ENCODE measurements at regions not wholly inside any gene's neighbourhood (a gene's known extent, or its start where the extent isn't known, plus 50 kb on each side); places are given as distances from the start of the nearest gene placed in this dataset.
A peak's percentile ranks its signal among the peaks of the same experiment; 100 is the strongest.

DNA sequence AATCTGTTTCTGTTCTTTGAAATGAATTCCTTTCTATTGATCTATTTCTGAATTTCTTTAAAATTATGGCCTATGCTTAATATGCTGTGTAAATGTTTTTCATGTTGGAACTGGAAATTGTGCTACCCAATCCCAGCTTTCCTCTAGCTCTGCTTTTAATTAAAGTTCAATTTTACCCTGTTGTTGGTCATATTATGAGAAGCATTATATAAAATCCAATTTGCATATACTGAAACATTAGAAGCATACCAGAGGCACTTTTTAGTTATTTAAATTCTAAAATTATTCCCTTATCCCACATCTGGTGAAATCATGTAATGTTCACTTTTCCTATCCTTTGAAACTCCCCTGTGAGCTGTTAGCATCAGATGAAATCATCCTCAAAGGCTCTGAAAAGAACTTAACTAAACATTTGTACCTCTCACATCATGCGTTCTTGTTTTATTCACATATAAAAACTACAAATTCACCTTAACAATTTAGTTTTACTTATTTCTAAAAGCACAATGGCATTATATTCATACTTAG is 160.6 kb upstream of the COL21A1 start:
- no peak for DNase-seq

DNA sequence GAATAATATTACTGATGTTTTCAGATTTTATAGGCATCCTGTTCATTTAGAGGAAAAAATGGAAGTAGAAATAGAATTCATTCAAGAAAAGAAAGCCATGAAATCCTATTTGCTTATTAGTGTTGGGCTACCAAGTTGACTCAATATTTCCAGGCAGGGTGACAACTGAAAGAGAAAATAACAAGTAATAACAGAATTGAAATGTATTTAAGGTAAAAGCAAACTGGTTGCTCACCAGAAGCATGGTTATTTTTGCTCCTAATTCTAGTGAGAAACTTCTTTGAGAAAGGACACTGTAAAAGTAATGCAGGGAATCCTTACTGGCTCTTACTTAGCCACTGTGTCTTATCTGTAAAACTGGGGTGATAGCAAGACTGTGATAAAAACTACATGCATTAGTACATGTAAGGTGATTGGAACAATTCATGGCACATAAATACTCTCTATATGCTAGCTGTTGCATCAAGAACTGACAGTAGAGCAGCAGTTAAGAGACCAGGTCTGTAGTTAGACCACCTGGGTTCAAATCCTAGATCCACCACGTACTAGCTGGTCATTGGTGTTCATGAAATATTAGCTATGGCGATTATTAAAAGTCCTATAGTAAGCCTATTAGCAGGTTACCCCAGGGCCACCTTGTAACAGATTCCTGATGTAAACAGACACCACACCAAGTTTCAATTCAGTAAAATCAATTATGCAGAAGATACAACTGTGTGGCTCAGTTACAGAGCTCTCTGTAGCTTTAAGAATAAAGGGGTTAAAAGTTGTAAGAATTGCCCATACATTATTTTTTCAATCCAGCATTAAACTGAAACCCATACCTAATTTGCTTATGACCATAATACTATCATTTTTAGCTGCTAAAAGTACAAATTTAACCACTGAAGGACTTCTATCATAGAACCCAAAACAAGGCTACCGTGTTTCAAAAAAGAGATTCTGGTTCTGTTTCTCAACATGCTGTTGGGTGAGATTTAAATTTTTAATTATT is 159.2 kb upstream of the COL21A1 start:
- no peak for DNase-seq

DNA sequence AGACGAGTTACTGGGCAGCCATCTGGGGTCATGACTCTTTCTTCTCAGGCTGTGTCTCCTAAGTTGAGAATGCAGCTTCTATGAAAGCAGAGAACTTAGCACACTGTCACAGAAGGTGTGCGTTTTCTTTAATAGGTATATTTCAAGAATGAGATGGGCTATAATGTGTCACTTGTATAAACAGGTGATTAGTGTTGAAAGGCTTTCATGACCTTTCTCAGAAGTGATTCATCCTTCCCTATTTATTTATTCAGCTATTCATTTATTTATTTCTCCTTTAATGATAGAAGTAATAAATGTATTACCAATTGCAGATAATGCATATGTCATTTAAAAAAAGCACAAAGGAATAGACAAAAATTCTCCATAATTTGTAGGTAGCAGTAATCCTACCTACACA is 157.2 kb upstream of the COL21A1 start:
- DNase-seq = no peak

DNA sequence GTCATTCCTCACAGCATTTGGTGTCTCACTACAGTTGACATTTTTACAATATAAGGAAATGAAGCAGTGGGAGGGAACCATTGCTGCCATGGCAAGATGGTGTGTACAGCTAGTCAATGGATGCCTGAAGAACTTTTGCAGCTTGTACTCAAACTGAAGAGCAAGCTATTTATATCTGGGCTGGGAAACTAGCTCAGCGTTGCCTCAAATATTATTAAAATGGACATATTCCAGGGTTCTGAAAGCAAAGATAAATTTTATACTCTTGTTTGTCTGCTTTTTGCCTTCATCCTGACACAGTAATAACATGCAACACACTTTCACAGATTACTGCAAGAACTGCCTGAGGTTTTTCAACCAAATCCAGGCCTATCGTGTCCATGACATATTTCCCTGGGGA is 156.4 kb upstream of the COL21A1 start:
- no peak for DNase-seq

DNA sequence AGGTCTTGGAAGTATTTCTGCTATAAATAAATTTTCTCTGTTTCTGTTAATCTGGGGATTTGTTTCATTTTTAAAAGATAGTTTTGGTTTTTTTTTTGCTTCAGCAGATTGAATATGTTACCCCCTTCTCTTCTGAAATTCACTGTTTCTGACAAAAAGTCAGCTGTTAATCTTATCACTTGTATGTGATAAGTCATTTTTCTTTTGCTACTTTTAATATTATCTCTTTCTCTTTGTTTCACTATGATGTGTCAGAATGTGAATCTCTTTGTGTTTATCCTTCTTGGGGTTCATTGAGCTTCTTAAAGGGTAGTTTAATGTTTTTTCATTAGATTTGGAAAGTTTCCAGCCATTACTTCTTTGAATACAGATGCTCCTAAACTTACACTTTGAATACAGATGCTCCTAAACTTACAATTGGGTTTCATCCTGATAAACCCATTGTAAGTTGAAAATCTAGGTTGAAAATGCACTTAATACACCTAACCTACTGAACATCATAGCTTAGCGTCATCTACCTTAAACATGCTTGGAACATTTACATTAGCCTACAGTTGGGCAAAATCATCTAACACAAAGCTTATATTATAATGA is 154.2 kb upstream of the COL21A1 start:
- no peak for DNase-seq

DNA sequence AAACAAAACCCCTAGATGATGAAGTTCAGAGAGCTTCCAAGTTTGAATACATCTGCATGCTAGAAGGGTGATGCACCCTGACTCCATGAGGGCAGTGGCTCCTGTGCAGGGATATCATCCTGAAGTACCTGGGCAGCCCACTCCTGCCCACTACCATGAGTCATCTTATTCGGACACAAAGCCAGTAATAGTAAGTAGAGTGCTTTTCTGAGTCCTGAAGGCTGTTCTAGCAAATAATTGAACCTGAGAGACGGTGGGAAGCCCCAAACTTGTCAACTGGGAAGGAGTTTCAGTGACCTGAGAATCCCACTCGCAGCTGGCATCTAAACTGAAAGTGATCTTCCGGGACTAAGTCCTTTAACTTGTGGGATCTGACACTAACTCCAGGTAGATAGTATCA is 152.9 kb upstream of the COL21A1 start:
- DNase-seq = no peak

DNA sequence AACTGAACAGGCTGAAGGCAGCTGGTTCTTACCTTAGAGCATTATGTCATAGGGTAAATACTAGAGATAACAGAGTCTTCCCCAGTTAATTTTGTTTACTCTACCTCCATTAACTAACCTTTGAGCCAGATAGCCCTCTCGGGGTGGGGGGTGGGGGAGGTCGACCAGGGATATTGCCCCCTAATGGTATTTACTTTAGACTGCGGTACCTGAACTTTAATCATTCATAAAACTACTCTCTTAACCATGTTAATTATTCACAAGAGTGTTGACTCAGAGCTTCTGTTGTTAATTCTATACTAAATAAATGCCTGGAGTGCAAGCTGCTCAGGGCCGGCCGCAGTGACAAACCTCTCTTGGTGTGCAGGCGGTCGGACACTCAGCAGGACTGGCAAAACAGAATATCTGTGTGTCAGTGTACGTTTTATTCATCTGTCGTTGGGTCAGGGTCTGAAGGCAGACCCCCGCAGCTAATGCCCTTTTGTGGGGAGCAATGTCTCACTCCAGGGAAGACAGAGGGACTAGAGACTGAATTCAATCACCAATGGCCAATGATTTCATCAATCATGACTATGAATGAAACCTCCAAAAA is 152.4 kb upstream of the COL21A1 start:
- no peak for DNase-seq

DNA sequence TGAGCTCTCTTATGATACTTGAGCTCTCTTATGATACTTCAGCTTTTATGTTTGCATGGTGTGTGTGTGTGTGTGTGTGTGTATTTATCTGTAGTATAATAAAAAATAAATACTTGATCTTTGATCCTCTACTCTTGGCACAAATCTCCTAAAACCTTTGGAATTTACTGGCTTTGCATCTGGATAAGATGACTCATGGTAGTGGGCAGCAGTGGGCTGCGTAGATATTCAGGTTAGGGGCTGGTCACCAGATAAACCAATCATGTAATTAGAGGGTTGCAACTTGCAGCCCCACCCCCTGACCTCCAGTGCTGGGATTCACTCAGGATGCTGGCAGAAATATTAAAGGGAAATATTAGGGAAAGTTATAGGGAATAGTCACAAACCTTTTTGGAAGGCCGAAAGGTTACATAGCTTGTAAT is 151.9 kb upstream of the COL21A1 start:
- DNase-seq = no peak

DNA sequence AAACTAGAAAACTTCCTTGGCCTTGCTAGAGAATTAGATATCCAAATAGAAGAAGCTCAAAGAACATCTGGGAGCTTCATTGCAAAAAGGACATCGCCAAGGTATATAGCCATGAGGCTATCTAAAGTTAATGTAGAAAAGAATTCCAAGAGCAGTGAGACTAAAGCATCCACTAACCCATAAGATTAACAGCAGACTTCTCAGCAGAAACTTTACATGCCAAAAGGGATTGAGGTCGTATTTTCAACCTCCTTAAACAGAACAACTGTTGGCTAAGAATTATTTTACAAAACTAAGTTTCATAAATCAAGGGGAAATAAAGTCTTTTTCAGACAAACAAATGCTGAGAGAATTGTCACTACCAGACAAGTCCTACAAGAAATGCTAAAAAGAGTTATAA is 149.1 kb upstream of the COL21A1 start:
- no peak for DNase-seq

DNA sequence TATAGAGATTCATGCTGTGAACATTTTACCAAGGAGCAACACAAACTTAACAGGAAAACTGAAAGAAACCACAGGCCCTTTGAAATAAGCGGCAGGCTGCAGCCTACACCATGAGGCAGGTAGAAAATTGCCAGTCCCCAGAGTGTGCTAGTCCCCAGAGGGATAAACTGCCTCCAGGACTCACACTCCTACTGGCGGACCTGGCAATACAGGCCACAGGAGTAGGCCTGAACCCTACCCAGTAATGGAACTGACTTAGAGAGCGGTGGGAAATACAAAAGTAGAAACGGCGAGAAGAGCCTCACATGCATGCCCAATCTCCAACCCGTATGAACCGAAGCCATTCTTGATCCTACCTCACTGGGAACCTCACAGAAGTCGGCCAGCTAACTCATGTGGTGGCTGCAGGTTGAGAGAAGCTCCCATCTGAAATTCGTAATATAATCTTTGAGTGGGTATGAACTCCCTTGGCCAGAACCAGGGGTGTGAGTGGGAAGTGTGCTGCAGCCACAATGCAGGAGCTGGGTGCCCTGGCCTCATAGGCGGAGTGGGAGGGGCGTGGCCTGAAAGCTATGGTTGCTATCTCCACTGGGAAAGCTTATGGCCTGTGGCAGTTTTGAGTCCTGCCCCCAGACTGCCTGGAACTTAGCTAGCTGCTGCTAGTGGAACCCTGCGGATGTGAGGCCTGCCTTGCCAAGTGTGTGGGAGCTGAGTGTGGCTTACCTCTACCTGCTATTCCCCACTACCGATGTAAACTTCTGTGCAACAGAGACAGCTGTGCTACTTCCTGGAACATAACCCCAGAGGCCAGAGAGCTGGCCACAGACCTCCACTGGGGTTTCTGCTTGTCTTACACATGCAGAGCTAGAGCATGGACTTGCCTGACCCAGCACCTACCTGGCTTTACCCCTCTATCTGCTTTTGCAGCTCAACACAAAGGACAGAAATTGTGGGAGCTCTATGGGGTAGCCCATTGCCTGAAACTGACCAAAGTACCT is 146.5 kb upstream of the COL21A1 start:
- DNase-seq = no peak

DNA sequence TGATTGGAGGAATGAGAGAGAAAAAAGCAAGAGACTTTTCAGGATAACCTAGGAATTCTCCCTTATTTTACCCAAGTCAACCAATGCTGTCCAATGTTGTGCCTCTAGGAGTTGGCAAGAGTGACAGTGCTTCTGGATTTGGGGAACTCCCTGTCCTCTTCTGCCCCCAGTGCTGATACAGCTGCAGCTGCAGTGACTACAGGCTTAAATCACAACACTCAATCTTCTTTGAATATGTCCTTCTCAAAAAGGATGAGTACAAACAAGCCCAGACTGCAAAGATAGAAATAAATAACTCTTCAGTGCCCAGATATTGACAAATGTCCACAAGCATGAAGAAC is 141.0 kb upstream of the COL21A1 start:
- DNase-seq = no peak

DNA sequence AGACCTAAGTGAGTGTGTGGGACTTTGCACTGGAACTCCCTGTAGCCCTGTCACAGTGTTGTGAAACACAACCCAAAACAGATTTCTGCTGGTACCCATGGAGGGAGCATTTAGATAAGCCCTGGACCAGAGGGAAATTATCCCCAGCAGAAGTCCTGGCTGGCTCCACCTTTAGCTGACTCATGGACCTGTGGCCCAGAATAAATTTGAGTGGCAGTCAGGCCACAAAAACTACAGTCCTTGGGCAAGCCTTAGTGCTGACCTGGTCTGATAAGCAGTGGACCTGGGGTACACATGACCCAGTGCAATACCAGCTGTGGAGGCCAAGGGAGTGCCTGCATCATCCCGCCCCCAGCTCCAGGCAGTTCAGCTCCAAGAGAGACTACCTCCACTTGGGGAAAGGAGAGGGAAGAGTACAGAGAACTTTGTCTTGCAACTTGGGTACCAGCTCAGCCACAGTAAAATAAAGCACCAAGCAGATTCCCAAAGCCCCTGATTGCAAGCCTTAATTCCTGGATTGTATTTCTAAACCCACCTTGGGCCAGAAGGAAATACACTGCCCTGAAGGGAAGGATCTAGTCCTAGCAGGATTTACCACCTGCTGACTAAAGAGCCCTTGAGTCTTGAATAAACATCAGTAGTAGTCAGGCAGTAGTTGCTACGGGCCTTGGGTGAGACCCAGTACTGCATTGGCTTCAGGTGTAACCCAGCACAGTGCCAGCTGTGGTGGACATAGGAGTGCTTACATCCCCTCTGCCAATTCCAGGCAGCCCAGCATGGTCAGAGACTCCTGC is 140.4 kb upstream of the COL21A1 start:
- no peak for DNase-seq

DNA sequence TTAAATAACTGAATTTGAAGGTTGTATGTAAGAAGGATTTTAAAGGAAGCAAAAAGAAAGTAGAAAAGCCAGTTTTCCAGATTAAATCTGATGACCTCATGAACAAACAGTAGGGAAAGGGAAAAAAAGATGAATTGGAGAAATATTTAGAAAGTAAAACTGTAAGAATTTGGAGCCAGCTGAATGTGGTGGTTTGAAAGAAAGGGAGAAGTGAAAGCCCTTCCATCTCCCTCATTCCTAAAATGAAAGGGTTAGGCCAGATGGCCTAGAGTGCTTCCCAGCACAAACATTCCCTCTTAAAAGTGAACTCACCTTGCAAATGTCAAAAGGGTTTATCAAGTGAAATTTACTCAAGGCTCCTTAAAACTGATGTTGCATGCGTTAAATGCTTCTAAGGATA is 139.3 kb upstream of the COL21A1 start:
- no peak for DNase-seq

DNA sequence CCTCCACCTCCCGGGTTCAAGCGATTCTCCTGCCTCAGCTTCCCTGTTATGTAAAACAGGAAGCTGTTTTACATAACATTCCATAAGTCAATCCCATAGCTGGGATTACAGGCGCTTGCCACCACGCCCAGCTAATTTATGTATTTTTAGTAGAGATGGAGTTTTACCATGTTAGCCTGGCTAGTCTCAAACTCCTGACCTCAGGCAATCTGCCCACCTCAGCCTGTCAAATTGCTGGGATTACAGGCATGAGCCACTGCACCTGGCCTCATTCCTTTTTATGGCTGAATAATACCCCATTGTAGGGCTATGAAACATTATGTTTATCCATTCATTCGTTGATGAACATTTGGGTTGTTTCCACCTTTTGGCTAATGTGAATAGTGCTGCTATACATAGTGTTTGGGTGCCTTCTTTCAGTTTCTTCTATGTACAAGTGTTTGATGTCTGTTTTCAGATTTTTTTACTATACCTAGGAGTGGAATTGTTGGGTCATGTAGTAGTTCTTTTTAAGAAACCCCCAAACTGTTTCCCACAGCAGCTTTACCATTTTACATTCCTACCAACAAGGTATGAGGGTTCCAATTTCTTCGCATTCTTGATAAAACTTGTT is 138.7 kb upstream of the COL21A1 start:
- no peak for DNase-seq

DNA sequence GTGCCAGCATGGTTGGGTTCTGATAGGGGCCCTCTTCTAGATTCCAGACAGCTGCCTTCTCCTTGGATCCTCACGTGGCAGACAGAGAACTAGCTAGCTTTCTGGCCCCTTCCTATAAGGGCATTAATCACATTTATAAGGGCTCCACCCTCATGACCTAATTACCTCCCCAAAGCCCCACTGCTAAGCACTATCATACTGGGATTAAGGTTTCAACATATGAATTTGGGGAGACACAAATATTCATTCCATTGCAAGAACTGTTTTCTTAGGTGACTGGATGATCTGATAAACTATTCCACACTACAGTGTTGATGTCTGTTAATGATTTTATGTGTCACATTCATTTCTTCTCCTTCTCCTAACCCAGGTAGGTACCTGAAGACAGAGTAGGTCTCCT is 135.8 kb upstream of the COL21A1 start:
- DNase-seq = no peak

DNA sequence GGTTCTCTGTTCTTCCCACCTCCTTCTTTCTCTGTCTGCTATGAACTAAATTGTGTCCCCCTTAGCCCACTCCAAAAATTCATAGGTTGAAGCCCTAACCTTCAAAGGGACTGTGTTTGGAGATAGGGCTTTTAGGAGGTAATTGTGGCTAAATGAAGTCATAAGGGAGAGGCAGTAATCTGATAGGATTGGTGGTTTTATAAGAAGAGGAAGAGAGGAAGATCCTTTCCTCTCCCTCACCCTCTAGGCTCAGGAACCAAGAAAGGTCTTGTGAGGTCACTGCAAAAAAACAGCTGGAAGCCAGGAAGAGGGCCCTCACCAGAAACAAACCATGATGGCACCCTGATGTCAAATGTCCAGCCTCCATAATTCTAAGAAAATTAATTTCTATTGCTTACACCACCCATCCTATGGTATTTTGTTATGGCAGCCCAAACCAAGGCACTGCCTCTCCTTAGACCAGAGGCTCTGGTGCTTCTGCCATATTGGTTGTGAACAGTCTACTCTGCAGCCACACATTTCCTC is 135.1 kb upstream of the COL21A1 start:
- no peak for DNase-seq

DNA sequence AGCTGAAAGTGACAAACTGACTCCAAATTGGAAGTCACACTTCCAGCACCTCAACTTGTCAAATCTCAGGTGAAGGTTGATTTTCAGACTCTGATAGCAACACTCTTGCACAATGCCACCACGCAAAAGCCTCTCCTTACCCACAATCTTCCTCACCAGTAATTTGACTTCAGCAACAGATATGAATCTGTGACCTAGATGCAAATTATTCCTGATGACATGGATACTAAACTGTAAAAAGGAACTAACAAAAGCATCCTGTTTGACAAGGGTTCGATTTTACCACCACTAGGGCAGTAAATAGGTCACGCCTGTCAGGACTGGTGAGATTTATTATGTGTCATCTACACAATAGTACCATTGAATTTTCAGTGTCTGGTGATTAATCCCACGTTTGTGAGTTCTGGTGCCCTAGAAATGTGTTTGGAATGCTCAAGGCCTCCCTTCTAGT is 134.4 kb upstream of the COL21A1 start:
- peak; percentile 76 for DNase-seq

DNA sequence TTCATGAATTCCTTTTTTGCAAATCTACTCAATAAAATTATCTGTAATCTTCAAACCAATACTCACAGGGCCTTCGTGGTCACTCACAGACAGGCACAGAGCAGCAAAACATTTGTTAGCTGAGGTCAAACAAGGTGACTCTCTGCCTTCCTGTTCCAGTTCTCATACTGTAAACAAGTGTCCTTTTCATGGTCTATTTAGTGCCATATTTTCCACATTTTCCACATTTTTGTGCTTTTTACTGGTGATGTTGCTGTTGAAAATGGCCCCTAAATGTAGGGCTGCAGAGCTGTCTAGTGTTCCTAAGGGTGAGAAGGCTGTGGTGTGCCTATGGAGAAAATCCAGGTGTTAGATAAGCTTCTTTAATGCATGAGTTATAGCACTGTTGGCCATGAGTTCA is 133.1 kb upstream of the COL21A1 start:
- DNase-seq = no peak

DNA sequence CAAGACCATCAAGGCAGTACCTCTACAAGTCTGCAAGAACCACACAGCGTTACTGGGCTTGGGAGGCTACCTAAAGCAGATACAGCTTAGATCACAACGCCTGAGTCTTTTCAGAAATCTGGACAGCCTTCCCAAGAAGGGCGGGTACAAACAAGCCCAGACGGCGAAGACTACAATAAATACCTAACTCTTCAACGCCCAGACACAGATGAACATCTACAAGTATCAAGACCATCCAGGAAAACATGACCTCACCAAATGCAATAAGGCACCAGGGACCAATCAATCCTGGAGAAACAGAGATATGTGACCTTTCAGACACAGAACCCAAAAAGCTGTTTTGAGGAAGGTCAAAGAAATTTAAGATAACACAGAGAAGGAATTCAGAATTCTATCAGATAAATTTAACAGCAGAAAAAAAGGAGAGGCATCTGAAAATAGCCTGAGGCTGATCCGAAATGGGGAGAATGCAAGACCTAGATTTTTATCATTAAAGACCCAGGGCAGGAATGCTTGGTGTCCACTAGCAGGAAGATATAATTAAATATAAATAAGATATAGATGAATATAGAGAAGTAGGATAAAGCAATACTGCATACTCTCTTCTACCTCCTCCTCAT is 131.7 kb upstream of the COL21A1 start:
- DNase-seq = no peak

DNA sequence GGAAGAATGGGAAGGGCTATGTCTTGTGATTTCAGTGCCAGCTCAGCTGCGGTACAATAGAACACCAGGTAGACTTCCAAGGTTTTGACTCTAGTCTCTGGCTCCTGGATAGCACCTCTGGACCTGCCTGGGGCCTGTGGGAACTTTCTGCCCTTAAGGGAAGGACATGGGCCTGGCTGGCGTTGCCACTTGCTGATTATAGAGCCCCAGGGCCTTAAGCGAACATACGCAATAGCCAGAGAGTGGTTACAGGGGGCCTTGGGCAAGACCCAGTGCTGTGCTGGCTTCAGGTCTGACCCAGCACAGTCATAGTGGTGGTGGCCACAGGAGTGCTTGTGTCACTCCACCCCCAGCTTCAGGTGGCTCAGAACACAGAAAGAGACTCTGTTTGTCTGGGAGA is 131.1 kb upstream of the COL21A1 start:
- no peak for DNase-seq

All from eye (tissue), 1 donor.